ENCODE measurements at regions not wholly inside any gene's neighbourhood (a gene's known extent, or its start where the extent isn't known, plus 50 kb on each side); places are given as distances from the start of the nearest gene placed in this dataset.

GRCh38 chr6:23417133-23417532, 708.9 kb upstream of the NRSN1 start:
- CTCF ChIA-PET, result no interaction called here
- POLR2A ChIA-PET (ENCODE audit: unreplicated experiment), result no interaction called here
- no peak overlapping the region for H3K9ac ChIP-seq (ENCODE audit: low read depth, low read length)
- dilution Hi-C loops (cut with HindIII; ENCODE audit: low sequenced_read_pairs, unreplicated experiment), result no loop called here
- TF ChIP-seq USF2 (IDR thresholded peaks at IDR 0.05; ENCODE audit: low read depth, low read length) (no peak), RAD21 (IDR thresholded peaks at IDR 0.05; ENCODE audit: low read length) (no peak), ELK1 (IDR thresholded peaks at IDR 0.05; ENCODE audit: borderline replicate concordance, low read depth, low read length) (no peak), NFE2L2 (IDR thresholded peaks at IDR 0.05; ENCODE audit: low read depth, low read length) (no peak), MXI1 (IDR thresholded peaks at IDR 0.05; ENCODE audit: borderline replicate concordance, low read depth, low read length) (no peak), BHLHE40 (IDR thresholded peaks at IDR 0.05; ENCODE audit: low read depth, low read length) (no peak), CEBPB (IDR thresholded peaks at IDR 0.05; ENCODE audit: low read depth, low read length) (no peak), MAFK (IDR thresholded peaks at IDR 0.05; ENCODE audit: low read depth, low read length) (no peak), RCOR1 (IDR thresholded peaks at IDR 0.05; ENCODE audit: insufficient replicate concordance, low read length) (no peak), MAZ (IDR thresholded peaks at IDR 0.05; ENCODE audit: borderline replicate concordance, low read depth, low read length) (no peak), SMC3 (IDR thresholded peaks at IDR 0.05; ENCODE audit: low read depth, low read length) (no peak), CTCF (conservative IDR thresholded peaks at IDR 0.05; ENCODE audit: low read depth, low read length) (no peak), POLR2A (IDR thresholded peaks at IDR 0.05; ENCODE audit: low read depth, low read length) (no peak), FOS (IDR thresholded peaks at IDR 0.05; ENCODE audit: low read depth, low read length) (no peak), CHD1 (IDR thresholded peaks at IDR 0.05; ENCODE audit: low read depth, low read length) (no peak)
- no peaks in the 10 kb centered on the region for H3K36me3 ChIP-seq (ENCODE audit: control insufficient read depth, insufficient read depth, low read length)
- H4K91ac ChIP-seq (ENCODE audit: insufficient read depth, low read depth, low read length), result no peak overlapping the region
- H3K9me3 ChIP-seq (ENCODE audit: control insufficient read depth, insufficient read depth, low read length), result no peaks in the 10 kb centered on the region
- H4K8ac ChIP-seq (ENCODE audit: low read depth in 2 of 2, low read length in 2 of 2), result no peak overlapping the region
- DNase-seq (no peak), ATAC-seq (ENCODE audit: low read depth) (no peak)
- no peaks in the 10 kb centered on the region for H3K27me3 ChIP-seq (ENCODE audit: control insufficient read depth, insufficient read depth, low read length)
- no peak overlapping the region for H3K4me2 ChIP-seq (ENCODE audit: low read depth, low read length)
- no peak overlapping the region for H3K14ac ChIP-seq (replicated peaks; ENCODE audit: low read depth, low read length)
- no TSS peak for BruUV-seq (replicated peaks)
- H3K27ac ChIP-seq (ENCODE audit: insufficient read depth, low read length), result no peak overlapping the region
- in situ Hi-C loops (cut with MboI; ENCODE audit: low sequenced_read_pairs), result no loop called here
- no peak overlapping the region for H2AFZ ChIP-seq (replicated peaks; ENCODE audit: low read length, poor library complexity)
- no peak overlapping the region for H2BK15ac ChIP-seq (ENCODE audit: low read depth, low read length)
- no peak overlapping the region for H3K56ac ChIP-seq (ENCODE audit: extremely low read depth, insufficient read depth, low read length)
- H2AK5ac ChIP-seq (ENCODE audit: low read depth, low read length), result no peak overlapping the region
- no peak overlapping the region for H3K4me3 ChIP-seq (ENCODE audit: insufficient read depth, low read depth, low read length)
- no peak overlapping the region for H3K23ac ChIP-seq (ENCODE audit: low read depth, low read length)
- H3K79me1 ChIP-seq (ENCODE audit: low read depth in 1 of 2, low read length in 2 of 2), result no peaks in the 10 kb centered on the region
- no peak overlapping the region for H3K18ac ChIP-seq (ENCODE audit: low read depth, low read length)
- peaks cover 6% of the 10 kb centered on the region for H3K4me1 ChIP-seq (ENCODE audit: control insufficient read depth, insufficient read depth, low read length)
- no peak overlapping the region for H2AK9ac ChIP-seq (replicated peaks; ENCODE audit: low read depth, low read length, poor library complexity)
- 100% methylated on average over 1 to 3 of the region's 9 CpGs for WGBS, 2 experiments (ENCODE audit: extremely low coverage in 2 of 2, insufficient read length in 1 of 2)
- H2BK20ac ChIP-seq (ENCODE audit: low read depth, low read length), result no peak overlapping the region
- intact Hi-C loops (cut with micrococcal nuclease), result loop anchor here (10.0 kb wide), 1 partner anchor 462 kb away; no protein-coding TSS in a partner anchor
- no peak overlapping the region for H4K5ac ChIP-seq (ENCODE audit: low read depth, low read length)
- no peak overlapping the region for H3K4ac ChIP-seq (ENCODE audit: low read depth, low read length)
- H4K20me1 ChIP-seq (ENCODE audit: insufficient read depth, low read length), result peaks cover 3% of the 10 kb centered on the region; the same call in 1 of the 2 replicates
- peaks cover 4% of the 10 kb centered on the region for H3K9me1 ChIP-seq (ENCODE audit: insufficient read depth, low read length)
- H2BK5ac ChIP-seq (ENCODE audit: low read depth, low read length, poor library complexity, severe bottlenecking), result no peak overlapping the region
- no peak overlapping the region for H2BK120ac ChIP-seq (ENCODE audit: low read depth, low read length)
